DMS 273 (cell line): ENCODE measurements at regions not wholly inside any gene's neighbourhood (a gene's known extent, or its start where the extent isn't known, plus 50 kb on each side); places are given as distances from the start of the nearest gene placed in this dataset.
"Not testable (repeated sequence)": the region's sequence is repeated elsewhere in the genome, so short reads cannot be mapped to it uniquely, and the experiment has no call there.

Source experiments
- DNase-seq: peaks from one replicate; lab custom pipeline; 2025; ENCODE audit not compliant: unreplicated experiment; lab: John Stamatoyannopoulos, UW

DNA sequence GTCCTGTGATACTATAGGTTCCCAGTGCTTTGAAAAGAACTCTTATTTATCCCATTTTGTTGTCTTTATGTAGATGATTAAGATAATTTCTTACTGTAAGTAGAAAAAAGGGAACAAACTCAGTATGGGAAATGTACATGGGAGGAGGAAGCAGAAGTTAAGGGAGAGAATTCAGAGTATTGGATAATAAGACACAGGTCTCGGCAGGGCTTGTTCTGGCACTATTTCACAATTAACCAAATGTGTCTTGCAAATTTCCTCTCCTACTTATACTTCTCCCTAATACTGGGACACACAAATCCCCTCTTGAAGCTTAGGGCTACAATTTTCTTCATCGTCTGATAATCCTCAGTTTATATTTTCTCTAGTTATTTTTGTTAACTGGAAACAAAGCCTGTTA is 744.0 kb downstream of the ADCYAP1 start:
- no peak for DNase-seq

DNA sequence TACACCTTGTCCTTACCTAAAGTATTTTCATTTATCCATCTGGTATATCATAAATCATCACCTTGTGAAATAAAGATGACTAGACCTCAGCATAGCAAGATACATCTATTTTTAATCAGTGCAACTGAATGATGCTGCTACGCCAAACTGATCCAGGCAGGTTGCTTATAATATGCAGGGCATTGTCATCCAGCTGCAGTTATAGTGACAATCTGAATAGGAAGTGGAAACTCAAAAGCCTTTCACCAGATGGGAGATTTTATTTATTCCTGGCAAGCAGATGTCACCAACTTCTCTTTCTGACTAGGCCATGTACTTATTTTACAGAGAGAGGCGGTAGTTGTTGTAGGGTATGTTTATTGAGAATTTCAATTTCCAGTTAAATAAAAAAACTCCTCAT is 747.3 kb downstream of the ADCYAP1 start:
- peak; percentile 30 for DNase-seq

DNA sequence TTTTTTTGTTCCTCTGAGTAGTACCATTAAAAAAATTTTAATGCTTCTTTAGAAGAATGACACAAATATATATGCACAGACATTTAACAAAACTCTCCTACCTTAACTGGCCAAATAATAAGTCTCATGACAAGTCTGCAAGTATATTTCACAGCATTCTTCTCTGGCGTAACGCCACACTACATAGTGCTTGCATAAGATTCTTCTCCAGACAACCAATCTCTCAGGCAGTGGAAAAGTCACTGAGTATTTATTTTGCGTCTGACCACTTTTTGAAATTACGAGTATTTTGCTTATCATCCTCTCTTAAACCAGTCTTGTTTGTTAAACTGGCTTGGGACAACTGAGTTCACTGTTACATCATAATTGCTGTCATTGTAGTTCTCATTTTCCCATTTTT is 749.2 kb downstream of the ADCYAP1 start:
- no peak for DNase-seq

DNA sequence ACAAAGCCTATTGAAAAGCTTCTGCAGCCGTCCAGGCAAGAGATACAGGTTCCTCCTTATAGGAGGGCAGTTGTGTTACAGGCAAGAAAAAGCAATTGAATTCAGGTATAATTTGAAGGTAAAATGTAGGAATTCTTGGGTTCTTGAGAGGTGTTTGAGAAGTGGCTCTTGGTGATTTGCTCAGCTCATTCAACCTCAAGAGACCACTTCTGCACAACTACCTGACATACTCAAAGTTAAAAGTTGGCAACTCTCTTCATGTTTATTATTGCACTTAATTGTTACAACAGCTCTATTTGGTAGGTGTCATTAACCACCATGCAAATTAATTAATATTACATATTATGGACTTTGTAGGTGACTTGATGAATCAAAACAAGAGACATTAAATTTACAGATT is 753.2 kb downstream of the ADCYAP1 start:
- no peak for DNase-seq

DNA sequence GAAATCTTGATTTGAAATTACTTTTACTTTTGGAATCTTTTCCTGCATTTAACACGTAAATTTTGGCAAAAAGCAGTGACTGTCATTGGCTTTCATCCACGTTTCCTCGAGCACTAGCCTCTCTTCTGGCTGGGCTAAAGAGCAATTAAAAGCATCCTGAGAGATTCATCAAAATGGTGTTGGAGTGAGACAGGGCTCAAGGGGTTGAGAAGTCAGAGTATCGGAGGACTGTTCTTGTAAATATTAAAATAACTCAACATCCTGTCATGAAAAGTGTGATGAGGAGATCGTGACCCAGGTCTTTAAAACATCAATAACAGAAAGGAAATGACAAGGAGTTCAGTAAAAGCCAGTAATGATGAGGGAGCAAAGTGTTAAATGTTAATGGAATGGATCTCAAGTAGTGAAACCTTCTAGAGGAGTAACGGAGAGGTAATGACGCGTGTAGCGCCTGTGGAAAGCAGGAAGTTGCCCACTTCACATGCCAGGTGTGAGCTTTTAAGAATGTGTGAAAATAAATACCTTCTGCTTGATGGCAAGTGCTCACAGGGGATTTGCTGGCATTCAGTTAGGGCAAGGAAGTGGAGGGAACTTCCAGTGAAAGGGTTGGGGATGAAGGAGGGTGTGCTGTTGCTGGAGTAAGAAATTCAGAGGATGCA is 754.4 kb downstream of the ADCYAP1 start:
- DNase-seq: no peak

DNA sequence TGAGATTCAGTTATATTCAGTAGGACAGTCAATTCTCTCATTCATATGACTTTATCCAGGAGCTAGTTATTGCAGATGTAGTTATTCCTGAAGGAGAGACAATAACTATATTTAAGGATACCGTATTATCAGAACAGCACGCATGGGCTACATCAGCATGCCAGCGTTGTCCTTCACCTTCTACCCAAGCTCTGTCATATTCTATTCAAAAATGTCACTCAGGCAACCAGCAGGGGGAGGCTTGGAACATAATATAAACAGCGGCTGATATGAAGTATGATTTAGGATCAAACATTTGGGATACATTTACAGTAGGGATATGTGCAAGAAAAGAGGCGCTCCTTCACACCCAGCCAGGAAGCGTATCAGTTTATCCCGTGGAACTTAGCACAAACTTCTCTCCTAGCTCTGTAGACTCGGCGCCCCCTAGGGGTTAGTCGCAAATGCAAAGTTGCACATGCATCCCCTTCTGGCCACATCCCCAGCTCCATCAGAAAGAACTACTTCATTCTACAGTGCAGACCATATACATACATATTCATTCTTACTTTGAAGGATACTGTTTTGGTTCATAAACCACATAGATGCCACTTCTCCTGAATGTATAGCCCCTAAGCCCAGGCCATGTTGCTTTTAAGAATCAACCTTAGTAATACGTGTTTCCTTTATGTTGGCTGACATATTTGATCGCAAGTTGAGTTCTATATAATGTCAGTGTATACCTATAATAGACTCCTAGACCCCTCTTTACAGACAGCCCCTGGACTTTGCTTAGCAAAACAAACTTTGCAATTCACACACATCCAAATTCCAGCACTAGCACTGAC is 759.4 kb downstream of the ADCYAP1 start:
- peak; percentile 72 for DNase-seq

DNA sequence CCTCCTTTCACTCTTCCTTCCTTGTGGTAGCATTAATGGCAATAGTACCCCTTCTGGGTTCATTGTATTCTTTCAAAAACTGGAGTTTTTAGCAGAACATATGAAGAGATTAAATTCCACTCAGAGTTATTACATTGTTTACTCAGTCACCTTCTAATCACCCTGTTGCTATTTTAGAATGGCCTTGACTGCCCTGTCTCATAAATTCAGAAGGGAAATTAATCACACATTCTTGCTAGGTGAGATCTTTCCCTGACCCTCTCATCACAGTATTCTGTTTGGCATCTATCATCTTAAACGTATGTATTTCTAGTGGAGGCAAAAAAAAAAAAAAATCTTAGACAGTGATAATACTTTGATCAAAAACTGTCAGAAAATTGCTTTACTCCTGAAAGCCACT is 760.4 kb downstream of the ADCYAP1 start:
- DNase-seq: no peak

DNA sequence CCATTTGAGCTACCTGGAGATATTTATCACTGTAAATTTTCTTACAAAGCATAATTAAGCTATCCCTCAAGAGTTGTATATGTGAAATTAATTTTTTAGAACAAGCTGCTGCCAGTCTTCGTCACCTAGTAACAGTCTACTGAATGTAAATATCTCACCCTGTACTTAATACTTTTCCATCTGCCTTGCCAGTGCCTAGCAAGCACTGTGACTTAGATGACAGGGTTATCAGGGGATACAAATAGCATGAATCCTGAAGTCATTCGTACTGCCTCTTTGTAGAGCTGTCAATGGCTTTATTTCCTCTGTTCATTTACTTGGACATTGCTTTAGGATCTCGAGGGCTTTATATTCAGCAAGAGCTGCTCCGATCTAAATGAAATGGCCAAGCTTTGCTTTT is 763.6 kb downstream of the ADCYAP1 start:
- no peak for DNase-seq

DNA sequence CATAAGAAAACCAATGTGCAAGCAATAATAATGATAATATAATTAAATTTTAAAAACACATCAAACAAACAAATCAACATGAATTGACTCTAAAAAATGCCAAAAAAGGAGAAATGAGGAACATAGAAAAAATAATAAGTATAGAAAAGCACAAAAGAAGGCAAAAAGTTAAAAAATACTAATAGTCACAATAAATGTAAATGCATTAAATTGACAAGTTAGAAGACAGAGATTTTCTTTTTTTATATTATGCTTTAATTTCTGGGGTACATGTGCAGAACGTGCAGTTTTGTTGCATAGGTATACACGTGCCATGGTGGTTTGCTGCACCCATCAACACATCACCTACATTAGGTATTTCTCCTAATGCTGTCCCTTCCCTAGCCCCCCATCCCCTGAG is 767.0 kb downstream of the ADCYAP1 start:
- DNase-seq: not testable (repeated sequence)

DNA sequence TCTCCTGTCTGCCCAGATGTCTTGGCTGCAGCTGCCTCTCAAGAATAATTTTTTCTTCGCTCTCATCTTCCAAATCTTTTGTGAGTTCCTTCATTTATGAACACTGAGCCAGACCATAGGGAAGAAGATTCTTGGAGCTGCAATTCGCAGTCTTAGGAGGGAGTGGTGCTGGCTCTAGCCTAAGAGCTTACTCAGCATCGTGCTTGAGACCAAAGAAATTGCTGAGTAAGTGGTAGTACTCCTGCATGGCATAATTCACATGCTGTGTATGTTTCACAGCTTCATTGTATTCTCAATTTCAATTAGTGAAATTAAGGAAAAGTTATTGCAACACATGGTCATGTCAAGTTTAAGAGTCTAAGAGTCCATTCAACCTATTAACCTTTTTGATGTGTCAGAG is 771.7 kb downstream of the ADCYAP1 start:
- DNase-seq: no peak

DNA sequence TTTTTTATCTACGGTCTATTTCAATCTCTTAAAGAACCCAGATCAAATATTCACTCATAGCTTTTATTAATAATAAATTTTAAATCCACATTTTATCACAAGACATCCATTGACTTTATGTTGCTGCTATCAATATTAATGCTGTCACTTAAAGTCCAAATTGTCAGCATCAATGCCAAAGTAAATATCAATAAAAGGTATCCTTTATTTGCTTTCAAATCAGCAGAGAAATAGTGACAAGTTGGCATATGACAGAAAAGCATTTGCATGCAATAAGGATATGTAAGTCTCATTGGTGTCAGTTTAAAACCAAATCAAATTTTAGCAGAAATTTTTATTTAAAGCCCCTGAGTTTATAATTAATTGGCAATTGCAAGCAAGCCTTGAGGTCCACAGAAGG is 775.4 kb downstream of the ADCYAP1 start:
- no peak for DNase-seq

DNA sequence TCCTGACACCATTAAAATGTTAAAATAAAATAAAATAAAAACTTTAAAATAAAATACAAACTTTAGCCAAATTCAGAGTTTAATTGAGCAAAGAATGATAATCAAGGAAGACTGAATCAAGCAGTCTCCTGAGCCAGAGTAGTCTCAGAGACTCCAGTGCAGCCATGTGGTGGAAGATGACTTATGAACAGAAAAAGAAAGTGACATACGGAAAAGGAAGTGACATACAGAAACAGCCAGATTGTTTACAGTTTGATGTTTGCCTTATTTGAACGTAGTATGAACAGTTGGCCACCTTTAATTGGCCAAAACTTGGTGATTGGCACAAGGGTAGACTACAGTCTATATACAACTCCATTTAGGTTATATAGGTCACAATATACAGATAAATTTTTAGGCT is 787.2 kb downstream of the ADCYAP1 start:
- no peak for DNase-seq

DNA sequence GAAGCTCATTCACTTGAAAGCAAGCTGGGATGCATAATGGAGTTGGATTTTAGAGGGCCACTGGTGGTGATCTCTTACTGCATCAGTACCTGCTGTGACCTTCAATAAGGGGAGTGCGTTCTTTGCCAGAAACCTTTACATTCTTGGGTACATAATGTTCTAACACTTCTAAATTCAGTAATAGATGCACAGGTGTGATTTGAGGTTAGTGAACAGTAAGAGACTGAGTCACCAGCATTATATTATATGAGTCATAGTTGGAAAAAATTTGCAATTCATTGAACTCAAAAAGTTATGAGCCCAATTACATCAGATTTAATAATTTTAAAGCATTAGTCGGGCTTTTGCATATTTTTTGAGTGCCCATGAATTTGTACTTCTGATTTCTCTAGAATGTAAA is 803.3 kb downstream of the ADCYAP1 start:
- DNase-seq: no peak

DNA sequence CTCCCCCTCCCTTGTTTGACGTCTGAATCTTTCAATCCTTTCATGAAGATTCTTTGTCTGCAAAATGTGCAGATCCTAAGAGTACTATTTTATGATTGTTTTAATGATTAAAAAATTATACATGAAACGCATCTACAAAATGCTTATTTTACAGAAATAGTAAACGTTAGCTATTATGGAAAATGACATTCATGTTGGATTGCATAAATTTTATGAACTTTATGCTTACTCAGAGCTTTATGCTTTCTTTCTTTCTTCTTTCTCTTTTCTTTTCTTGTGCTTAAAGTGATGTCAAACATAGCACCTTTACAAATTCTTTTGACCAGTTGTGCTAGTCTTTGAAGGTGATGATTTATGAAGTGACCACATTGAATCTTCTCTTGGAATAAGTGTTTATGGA is 805.4 kb downstream of the ADCYAP1 start:
- DNase-seq: no peak

DNA sequence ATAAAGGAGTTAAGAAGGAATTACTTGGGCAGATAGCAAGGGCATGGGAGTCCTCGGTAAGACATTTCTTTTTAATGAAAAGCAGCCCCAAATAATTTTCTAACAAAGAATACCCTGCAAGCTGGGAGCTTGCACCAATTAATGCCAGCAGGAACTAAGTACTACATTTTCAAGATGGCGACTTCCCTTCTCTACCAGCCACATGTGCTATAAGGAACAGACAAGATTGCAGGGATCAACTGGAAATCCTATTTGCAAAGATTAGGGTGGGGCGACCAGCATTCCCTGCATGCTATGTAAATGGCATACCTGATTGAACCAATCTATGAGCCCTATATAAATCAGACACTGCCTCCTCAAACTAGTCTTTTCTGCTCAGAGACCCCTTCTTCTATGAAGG is 827.5 kb downstream of the ADCYAP1 start:
- no peak for DNase-seq

DNA sequence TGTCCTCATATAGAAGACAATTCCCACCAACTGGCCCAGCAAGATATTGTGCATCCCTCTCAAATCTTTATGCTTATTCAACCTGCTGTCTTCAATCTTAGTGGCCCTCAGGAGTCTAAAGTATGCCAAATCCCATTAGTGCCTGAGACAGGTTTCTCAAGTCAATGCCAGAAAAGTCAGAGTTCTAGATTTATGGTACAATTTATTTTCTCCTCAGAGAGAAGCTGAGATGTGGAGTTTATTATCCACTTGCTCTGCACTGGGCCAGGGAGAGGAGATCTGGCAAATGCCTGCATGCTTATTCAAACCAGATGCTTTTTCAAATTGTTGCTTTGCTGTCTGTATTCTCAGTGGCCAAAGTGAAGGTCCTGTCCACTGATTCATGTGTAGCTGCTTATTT is 825.2 kb downstream of the METTL4 start:
- no peak for DNase-seq

DNA sequence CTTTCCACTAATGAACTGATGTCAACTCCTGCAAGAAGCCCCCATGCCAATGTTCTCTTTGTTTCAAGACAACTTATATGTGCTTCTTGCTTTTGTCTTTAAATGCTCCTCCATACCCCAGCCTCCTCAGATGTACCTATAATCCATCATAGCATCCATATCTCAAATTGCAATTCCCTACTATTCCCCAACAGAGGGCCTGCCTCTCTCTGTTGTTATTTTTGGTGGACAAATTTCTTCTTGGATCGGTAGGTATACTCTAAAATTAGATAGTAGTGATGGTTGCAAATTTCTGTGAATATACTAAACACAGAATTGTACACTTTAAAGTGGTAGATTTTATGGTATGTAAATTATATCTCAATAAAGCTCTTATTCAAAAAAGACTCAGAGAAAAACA is 820.1 kb downstream of the METTL4 start:
- DNase-seq: peak; percentile 1

DNA sequence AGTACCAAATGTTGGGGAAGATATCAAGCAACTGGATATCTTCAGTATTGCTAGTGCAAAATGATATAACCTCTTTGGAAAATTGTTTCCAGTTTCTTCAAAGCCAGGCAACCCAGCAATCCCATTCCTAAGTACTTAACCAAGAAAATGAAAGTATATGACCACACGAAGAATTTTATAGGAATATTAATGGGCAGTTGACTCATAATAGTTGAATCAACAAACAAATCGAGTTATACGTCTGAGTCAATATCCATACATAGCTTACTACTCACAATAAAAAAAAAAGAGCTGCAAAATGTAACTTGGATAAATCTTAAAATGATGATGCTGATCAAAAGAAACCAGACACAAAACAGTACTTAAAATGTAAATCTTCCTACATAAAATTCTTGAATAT is 810.4 kb downstream of the METTL4 start:
- DNase-seq: no peak

DNA sequence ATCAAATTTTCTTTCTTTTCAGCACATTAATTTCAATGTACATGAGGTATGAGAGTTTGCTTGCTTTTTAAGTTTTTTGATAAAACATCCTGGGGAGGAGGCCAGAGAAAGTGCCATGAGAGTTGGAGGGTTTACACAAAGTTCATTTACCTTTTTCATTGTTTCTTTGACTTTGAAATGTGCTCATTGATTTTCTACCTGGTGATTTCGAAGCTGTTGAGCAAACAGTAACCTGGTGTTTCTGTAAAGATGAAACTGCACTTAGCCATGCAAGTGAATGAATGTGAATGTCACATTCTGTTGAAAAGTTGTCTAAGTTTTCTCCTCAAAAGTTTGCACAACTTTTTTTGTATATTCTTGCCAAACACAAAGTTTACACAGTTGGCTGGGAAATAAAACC is 797.0 kb downstream of the METTL4 start:
- DNase-seq: no peak

DNA sequence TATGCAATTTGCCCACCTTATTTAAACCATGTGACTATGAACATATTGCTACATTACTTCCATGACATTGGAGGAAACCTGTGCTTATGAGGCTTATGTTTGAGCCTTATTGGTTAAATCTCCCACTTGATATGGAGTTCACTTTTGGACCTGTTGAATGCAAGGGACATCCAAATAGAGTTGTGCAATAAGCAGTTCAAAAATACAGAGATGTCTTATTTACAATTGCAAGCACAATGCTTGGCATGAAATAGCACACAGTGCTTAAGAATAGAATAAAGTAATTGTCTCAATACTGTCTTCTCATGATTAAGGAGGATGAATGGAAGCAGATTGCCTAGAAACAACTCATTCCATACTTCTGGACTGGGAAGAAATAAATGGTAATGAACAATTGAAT is 793.5 kb downstream of the METTL4 start:
- DNase-seq: no peak

DNA sequence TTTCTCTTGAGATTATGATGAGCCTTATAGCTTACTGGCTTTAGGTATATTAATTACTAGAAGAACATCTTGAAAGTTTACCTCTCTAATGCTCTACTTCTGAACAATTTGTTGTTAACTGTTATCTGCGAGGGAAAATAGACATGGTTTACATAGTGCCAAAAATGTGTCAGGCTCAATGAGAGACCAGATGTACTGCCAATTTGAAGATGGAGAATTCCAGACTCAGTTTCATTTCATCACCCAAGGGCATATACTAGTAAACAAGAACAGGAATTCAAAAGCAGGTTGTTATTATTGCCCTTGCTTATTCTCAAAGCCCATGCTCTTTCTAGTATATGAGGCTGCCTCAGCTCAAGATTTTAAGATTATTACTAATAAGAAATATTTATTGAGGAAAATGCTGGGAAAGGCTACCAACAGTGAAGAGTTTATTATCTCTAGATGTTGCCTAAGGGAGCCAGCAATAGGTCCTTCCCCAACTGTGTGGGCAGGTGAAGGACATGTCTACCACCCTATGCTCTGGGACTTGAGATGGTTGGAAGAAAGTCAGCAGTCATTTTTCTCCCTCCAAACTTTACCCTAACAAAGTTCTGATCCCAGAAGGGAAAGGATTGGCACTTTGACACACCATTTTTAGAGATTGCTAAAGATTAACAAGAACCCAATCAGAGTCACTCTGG is 792.7 kb downstream of the METTL4 start:
- no peak for DNase-seq

DNA sequence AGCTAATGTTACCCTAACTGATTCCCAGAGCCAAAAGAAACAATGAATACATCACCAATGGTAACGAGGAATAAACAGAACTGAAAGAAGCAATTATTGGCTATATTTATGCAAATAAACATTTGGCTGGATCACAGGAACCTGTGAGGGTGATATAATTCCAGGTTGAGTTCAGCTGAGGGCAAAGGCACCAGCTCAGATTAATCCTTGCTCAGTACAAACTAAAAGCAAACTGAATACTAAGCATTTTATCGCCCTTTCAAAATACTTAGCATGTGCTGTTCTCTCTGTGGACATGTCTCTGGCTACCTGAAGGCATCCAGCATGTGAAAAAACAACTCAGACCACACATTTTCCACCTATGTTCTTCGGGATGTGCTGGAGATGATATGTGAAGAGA is 791.7 kb downstream of the METTL4 start:
- DNase-seq: no peak
